ENCODE measurements at regions not wholly inside any gene's neighbourhood (a gene's known extent, or its start where the extent isn't known, plus 50 kb on each side); places are given as distances from the start of the nearest gene placed in this dataset.
"Not testable (repeated sequence)": the region's sequence is repeated elsewhere in the genome, so short reads cannot be mapped to it uniquely, and the experiment has no call there.

- Histone ChIP-seq H3K27me3 (ENCODE audit: control insufficient read depth, insufficient read depth, low read length) (peaks cover 14% of the 10 kb centered on the region), H3K36me3 (ENCODE audit: control insufficient read depth, insufficient read depth, low read length) (no peaks in the 10 kb centered on the region), H3K4me3 (ENCODE audit: low read depth, low read length) (no peak overlapping the region)
- ChIA-PET CTCF (no interaction called here), POLR2A (no interaction called here)
- DNase-seq (ENCODE audit: low read depth): no peak
- TF ChIP-seq CTCF (IDR thresholded peaks at IDR 0.05; ENCODE audit: insufficient read depth, low read depth, low read length): no peak
These were observed 55.3 kb upstream of the SRRM3 start for GRCh38 chr7:76146374-76146773.

GRCh38 chr7:76148947-76149346 is 52.7 kb upstream of the SRRM3 start:
- H3K4me3 ChIP-seq (ENCODE audit: low read depth, low read length); CTCF ChIA-PET; H3K36me3 ChIP-seq (ENCODE audit: control insufficient read depth, insufficient read depth, low read length); POLR2A ChIA-PET; DNase-seq (ENCODE audit: low read depth): not testable (repeated sequence)
- peaks cover 17% of the 10 kb centered on the region for H3K27me3 ChIP-seq (ENCODE audit: control insufficient read depth, insufficient read depth, low read length)

- no peak for DNase-seq (ENCODE audit: low read depth)
- POLR2A ChIA-PET: no interaction called here
- no peak for TF ChIP-seq CTCF (IDR thresholded peaks at IDR 0.05; ENCODE audit: insufficient read depth, low read depth, low read length)
- H3K36me3 ChIP-seq (ENCODE audit: control insufficient read depth, insufficient read depth, low read length): no peaks in the 10 kb centered on the region
- CTCF ChIA-PET: no interaction called here
- H3K27me3 ChIP-seq (ENCODE audit: control insufficient read depth, insufficient read depth, low read length): peaks cover 17% of the 10 kb centered on the region
- H3K4me3 ChIP-seq (ENCODE audit: low read depth, low read length): no peak overlapping the region
These were observed 51.6 kb upstream of the SRRM3 start for GRCh38 chr7:76149847-76150691.

All from BJ (cell line).